HFF-Myc (cell line): ENCODE measurements at regions not wholly inside any gene's neighbourhood (a gene's known extent, or its start where the extent isn't known, plus 50 kb on each side); places are given as distances from the start of the nearest gene placed in this dataset.

Experiments
- DNase-seq: peaks from one replicate; pipeline ENCODE4 v3.0.0-alpha.2; 2011; ENCODE audit warnings: low read depth; ENCODE audit errors: extremely low read depth
- H3K4me3 ChIP-seq: replicated peaks from 2 replicates; pipeline ENCODE4 v1.5.1; 2011; ENCODE audit warnings: low read depth, mild to moderate bottlenecking, control low read depth, low read length
- CTCF ChIP-seq: IDR thresholded peaks from 2 replicates; pipeline ENCODE4 v1.5.1; 2012; ENCODE audit warnings: mild to moderate bottlenecking, low read depth, low read length, control low read depth; ENCODE audit errors: missing control alignments

- DNase-seq = no peak
- no peak overlapping the region for H3K4me3 ChIP-seq
- TF ChIP-seq CTCF = no peak
Measured at GRCh38 chr1:201716742-201717135, 112.2 kb upstream of the IPO9 start.

GRCh38 chr1:201717286-201717685 is 111.7 kb upstream of the IPO9 start:
- no peak for DNase-seq
- TF ChIP-seq CTCF = no peak
- no peak overlapping the region for H3K4me3 ChIP-seq

- no peak overlapping the region for H3K4me3 ChIP-seq
- no peak for DNase-seq
- TF ChIP-seq CTCF = no peak
Measured at GRCh38 chr1:201718346-201719202, 110.4 kb upstream of the IPO9 start.

- no peak overlapping the region for H3K4me3 ChIP-seq
- no peak for DNase-seq
- no peak for TF ChIP-seq CTCF
Measured at GRCh38 chr1:201719812-201720521, 109.0 kb upstream of the IPO9 start.

GRCh38 chr1:201720522-201720844 is 108.5 kb upstream of the IPO9 start:
- no peak overlapping the region for H3K4me3 ChIP-seq
- no peak for DNase-seq
- TF ChIP-seq CTCF = no peak

- DNase-seq = no peak
- no peak overlapping the region for H3K4me3 ChIP-seq
- no peak for TF ChIP-seq CTCF
Measured at GRCh38 chr1:201721082-201722049, 107.6 kb upstream of the IPO9 start.
